RWPE1 (cell line): ENCODE measurements at regions not wholly inside any gene's neighbourhood (a gene's known extent, or its start where the extent isn't known, plus 50 kb on each side); places are given as distances from the start of the nearest gene placed in this dataset.

Source experiments
- CTCF ChIA-PET: fragments of 350-600 bp; sonication (Branson Sonifier 250); formaldehyde crosslinking; extraction: SDS; loops from one replicate; lab custom pipeline; 2021; lab: Yijun Ruan, JAX
- POLR2A ChIA-PET: fragments of 400-600 bp; formaldehyde crosslinking; extraction: SDS; loops from one replicate; lab custom pipeline; 2020; ENCODE audit warnings: antibody characterized with exemption; ENCODE audit not compliant: low non-redundant PET; lab: Yijun Ruan, JAX
- DNase-seq: peaks from one replicate; pipeline ENCODE4 v3.0.0; 2012; ENCODE audit warnings: low spot score
- H3K27ac ChIP-seq: fragments of 450-650 bp; 2 replicates; pipeline ENCODE4 v1.5.1; 2017
- TF ChIP-seq, protein P1 (sequence below): fragments of 450-650 bp; conservative IDR thresholded peaks from 2 replicates; pipeline ENCODE4 v1.5.1; 2017; ENCODE audit warnings: low read depth, mild to moderate bottlenecking

DNA sequence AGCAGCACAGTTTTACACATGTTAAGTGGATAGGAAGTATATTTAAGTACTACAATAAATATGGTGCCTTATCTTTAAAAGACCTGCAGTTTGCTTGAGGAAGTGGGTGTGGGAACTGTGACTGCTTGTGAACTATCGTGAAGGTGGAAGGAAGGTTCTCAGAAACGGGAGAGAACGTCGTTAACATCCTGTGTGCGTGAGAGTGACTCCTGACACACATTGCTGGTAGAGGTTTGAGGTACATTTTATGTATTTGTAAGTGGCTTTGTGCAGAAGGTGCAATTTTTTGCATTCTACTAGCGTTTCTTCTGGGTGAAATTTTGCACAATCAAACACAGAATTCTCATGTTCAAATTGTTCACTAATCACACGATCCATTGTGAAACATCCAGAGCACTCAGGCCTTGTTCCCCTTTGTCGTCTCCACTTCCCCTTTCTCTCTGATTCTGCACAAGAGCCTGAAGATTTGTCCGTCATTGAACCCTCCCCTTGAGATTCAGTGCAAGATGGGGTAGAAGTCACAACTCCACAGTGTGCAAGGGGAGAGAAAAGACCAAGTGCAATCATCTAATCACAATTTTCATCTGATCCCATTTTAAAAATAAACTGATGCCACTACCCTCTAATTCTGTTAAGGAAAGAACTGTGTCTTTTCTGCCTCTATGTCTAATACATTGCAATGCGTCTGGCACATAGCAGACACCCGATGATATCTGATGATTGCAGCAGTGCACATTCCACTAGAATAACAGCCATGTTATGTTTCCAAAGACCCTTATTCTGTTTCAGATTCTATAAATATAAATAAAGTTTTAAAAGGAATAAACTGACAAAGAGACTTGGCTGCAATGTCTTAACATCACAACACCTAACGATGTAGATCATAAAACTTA, 279.9 kb downstream of the NEBL start:
- CTCF ChIA-PET: interaction anchor here (0.5 kb wide), 1 partner anchor 9 kb away, joined by 3 read pairs; no protein-coding TSS in a partner anchor
- POLR2A ChIA-PET: no interaction called here
- DNase-seq: no peak
- no peak overlapping the region for H3K27ac ChIP-seq
- TF ChIP-seq, protein P1, sequence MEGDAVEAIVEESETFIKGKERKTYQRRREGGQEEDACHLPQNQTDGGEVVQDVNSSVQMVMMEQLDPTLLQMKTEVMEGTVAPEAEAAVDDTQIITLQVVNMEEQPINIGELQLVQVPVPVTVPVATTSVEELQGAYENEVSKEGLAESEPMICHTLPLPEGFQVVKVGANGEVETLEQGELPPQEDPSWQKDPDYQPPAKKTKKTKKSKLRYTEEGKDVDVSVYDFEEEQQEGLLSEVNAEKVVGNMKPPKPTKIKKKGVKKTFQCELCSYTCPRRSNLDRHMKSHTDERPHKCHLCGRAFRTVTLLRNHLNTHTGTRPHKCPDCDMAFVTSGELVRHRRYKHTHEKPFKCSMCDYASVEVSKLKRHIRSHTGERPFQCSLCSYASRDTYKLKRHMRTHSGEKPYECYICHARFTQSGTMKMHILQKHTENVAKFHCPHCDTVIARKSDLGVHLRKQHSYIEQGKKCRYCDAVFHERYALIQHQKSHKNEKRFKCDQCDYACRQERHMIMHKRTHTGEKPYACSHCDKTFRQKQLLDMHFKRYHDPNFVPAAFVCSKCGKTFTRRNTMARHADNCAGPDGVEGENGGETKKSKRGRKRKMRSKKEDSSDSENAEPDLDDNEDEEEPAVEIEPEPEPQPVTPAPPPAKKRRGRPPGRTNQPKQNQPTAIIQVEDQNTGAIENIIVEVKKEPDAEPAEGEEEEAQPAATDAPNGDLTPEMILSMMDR: no peak

- no peak for DNase-seq
- TF ChIP-seq, protein P1: no peak
- no peak overlapping the region for H3K27ac ChIP-seq
- POLR2A ChIA-PET: no interaction called here
- CTCF ChIA-PET: no interaction called here
Observed at GRCh38 chr10:20616056-20616671, 280.9 kb downstream of the NEBL start.

GRCh38 chr10:20615395-20615794, 281.7 kb downstream of the NEBL start:
- no peak overlapping the region for H3K27ac ChIP-seq
- POLR2A ChIA-PET: no interaction called here
- CTCF ChIA-PET: no interaction called here
- TF ChIP-seq, protein P1: no peak
- DNase-seq: no peak

DNA sequence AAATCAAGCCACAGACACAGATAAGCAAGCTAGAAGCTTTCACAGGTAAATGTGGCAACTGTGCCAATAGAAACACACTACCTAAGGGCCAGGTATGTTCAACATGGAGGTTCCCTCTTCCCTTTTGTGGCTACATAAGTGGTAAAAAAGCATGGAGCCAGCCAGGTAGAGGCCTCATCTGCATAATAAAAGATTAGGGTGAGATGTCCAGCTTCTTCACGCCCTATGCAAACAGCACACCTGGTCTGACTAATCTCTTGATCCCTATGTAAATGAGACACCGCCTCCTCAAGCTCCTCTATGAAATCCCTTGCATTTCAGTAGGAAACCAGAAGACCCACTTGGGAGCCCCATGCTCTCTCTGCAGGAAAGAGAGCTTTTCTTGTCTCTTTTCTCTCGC, 282.2 kb downstream of the NEBL start:
- TF ChIP-seq, protein P1: no peak
- ChIA-PET CTCF (no interaction called here), POLR2A (no interaction called here)
- H3K27ac ChIP-seq: no peak overlapping the region
- DNase-seq: no peak

GRCh38 chr10:20608503-20608902, 288.6 kb downstream of the NEBL start:
- TF ChIP-seq, protein P1: no peak
- POLR2A ChIA-PET: no interaction called here
- CTCF ChIA-PET: no interaction called here
- DNase-seq: no peak
- no peak overlapping the region for H3K27ac ChIP-seq

GRCh38 chr10:20606985-20607384, 290.1 kb downstream of the NEBL start:
- POLR2A ChIA-PET: no interaction called here
- TF ChIP-seq, protein P1: no peak
- DNase-seq: no peak
- CTCF ChIA-PET: interaction anchor here (0.7 kb wide), 1 partner anchor 15 kb away, joined by 3 read pairs; no protein-coding TSS in a partner anchor
- H3K27ac ChIP-seq: no peak overlapping the region
